Liver (tissue), 7 donors: ENCODE measurements at regions not wholly inside any gene's neighbourhood (a gene's known extent, or its start where the extent isn't known, plus 50 kb on each side); places are given as distances from the start of the nearest gene placed in this dataset.

Experiments
- DNase-seq: peaks from one replicate; pipeline ENCODE4 v3.0.0-alpha.2; 2017; ENCODE audit warnings: low spot score
- H3K27ac ChIP-seq, 2 donors: one replicate each; pipeline ENCODE4 v1.7.0; 2013; ENCODE audit warnings: inconsistent platforms in 2 of 2, low read length in 2 of 2, control low read depth in 1 of 2, low read depth in 1 of 2, mild to moderate bottlenecking in 1 of 2
- H3K27me3 ChIP-seq, 4 donors: one replicate each; pipeline versions ENCODE4 v1.6.1 to v1.7.0; 2013; ENCODE audit warnings: low read length in 3 of 4, inconsistent platforms in 1 of 4, mild to moderate bottlenecking in 1 of 4, moderate library complexity in 1 of 4; ENCODE audit not compliant: control insufficient read depth in 4 of 4, insufficient read depth in 4 of 4
- H3K36me3 ChIP-seq, 4 donors: one replicate each; pipeline versions ENCODE4 v1.6.1 to v1.7.0; 2013; ENCODE audit warnings: low read length in 3 of 4, mild to moderate bottlenecking in 3 of 4, low read depth in 1 of 4, moderate library complexity in 1 of 4; ENCODE audit not compliant: control insufficient read depth in 4 of 4, insufficient read depth in 3 of 4
- H3K4me1 ChIP-seq, 4 donors: one replicate each; pipeline versions ENCODE4 v1.6.1 to v1.7.0; 2013; ENCODE audit warnings: low read length in 3 of 4, mild to moderate bottlenecking in 3 of 4, moderate library complexity in 1 of 4; ENCODE audit not compliant: control insufficient read depth in 4 of 4, insufficient read depth in 4 of 4
- H3K4me3 ChIP-seq, 3 donors: one replicate each; pipeline versions ENCODE4 v1.6.1 to v1.7.0; 2013; ENCODE audit warnings: low read length in 3 of 3, control low read depth in 1 of 3, low read depth in 1 of 3, mild to moderate bottlenecking in 1 of 3
- H3K9ac ChIP-seq, 2 donors: one replicate each; pipeline ENCODE4 v1.7.0; 2013; ENCODE audit warnings: low read length in 2 of 2, mild to moderate bottlenecking in 2 of 2, moderate library complexity in 2 of 2, control low read depth in 1 of 2, low read depth in 1 of 2
- H3K9me3 ChIP-seq, 4 donors: one replicate each; pipeline versions ENCODE4 v1.6.1 to v1.7.0; 2013; ENCODE audit warnings: low read length in 3 of 4; ENCODE audit not compliant: control insufficient read depth in 4 of 4
- EGR1 ChIP-seq, 2 donors: IDR thresholded peaks; 2 replicates each; pipeline ENCODE4 v1.6.1; 2016 to 2018; ENCODE audit warnings: antibody characterized with exemption in 2 of 2, low read depth in 2 of 2
- GABPA ChIP-seq, 2 donors: IDR thresholded peaks in 1 of 2; conservative IDR thresholded peaks in 1 of 2; 2 replicates each; pipeline ENCODE4 v1.6.1; 2016; ENCODE audit warnings: antibody characterized with exemption in 2 of 2, mild to moderate bottlenecking in 1 of 2, moderate library complexity in 1 of 2
- JUND ChIP-seq, 2 donors: IDR thresholded peaks; 2 replicates each; pipeline ENCODE4 v1.6.1; 2016; ENCODE audit warnings: antibody characterized with exemption in 2 of 2
- NR2F2 ChIP-seq: IDR thresholded peaks from 2 replicates; pipeline ENCODE4 v1.6.1; 2016; ENCODE audit warnings: antibody characterized with exemption
- RXRA ChIP-seq, 2 donors: IDR thresholded peaks; 2 replicates each; pipeline ENCODE4 v1.6.1; 2017 to 2018; ENCODE audit warnings: antibody characterized with exemption in 2 of 2, mild to moderate bottlenecking in 1 of 2
- SP1 ChIP-seq: IDR thresholded peaks from 2 replicates; pipeline ENCODE4 v1.6.1; 2018; ENCODE audit warnings: antibody characterized with exemption, mild to moderate bottlenecking
- TAF1 ChIP-seq: conservative IDR thresholded peaks from 2 replicates; pipeline ENCODE4 v1.6.1; 2016; ENCODE audit warnings: antibody characterized with exemption, mild to moderate bottlenecking
- YY1 ChIP-seq: IDR thresholded peaks from 2 replicates; pipeline ENCODE4 v1.6.1; 2016; ENCODE audit warnings: antibody characterized with exemption, mild to moderate bottlenecking
- WGBS: extraction: QIAGEN DNeasy Blood & Tissue Kit; methylation state at CpG from one replicate; pipeline ENCODE4 v1.1.7; 2013; 5-methylcytosine and 5-hydroxymethylcytosine counted together
- TF ChIP-seq, protein P1 (sequence below): IDR thresholded peaks from 2 replicates; pipeline ENCODE4 v1.6.1; 2016; ENCODE audit warnings: antibody characterized with exemption, mild to moderate bottlenecking
- TF ChIP-seq, protein P2 (sequence below): IDR thresholded peaks from 2 replicates; pipeline ENCODE4 v1.6.1; 2016; ENCODE audit warnings: antibody characterized with exemption
- donor health status: healthy.
- donor health status: healthy.
- donor health status: healthy.
- donor health status: healthy.

DNA sequence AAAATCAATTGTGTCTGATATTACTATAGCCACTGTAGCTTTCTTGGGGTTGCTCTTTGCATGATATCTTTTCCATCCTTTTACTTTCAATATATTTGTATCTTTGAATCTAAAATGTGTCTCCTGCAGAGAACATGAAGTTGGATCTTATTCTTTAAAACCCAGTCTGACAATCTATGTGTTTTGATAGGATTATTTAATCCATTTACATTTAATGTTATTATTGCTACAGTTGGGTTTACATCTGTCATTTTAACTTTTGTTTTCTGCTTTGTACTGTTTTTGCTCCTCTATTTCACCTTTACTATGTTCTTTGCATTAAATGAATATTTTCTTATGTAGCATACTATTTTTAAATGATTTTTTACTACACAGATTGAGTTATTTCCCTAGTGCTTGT is 230.9 kb downstream of the ANTXR2 start (continued):
- TF ChIP-seq, protein P1, sequence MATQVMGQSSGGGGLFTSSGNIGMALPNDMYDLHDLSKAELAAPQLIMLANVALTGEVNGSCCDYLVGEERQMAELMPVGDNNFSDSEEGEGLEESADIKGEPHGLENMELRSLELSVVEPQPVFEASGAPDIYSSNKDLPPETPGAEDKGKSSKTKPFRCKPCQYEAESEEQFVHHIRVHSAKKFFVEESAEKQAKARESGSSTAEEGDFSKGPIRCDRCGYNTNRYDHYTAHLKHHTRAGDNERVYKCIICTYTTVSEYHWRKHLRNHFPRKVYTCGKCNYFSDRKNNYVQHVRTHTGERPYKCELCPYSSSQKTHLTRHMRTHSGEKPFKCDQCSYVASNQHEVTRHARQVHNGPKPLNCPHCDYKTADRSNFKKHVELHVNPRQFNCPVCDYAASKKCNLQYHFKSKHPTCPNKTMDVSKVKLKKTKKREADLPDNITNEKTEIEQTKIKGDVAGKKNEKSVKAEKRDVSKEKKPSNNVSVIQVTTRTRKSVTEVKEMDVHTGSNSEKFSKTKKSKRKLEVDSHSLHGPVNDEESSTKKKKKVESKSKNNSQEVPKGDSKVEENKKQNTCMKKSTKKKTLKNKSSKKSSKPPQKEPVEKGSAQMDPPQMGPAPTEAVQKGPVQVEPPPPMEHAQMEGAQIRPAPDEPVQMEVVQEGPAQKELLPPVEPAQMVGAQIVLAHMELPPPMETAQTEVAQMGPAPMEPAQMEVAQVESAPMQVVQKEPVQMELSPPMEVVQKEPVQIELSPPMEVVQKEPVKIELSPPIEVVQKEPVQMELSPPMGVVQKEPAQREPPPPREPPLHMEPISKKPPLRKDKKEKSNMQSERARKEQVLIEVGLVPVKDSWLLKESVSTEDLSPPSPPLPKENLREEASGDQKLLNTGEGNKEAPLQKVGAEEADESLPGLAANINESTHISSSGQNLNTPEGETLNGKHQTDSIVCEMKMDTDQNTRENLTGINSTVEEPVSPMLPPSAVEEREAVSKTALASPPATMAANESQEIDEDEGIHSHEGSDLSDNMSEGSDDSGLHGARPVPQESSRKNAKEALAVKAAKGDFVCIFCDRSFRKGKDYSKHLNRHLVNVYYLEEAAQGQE, result no peak
- no peak for TF ChIP-seq RXRA (IDR thresholded peaks at IDR 0.05)
- TF ChIP-seq EGR1 (IDR thresholded peaks at IDR 0.05; ENCODE audit: low read depth in 2 of 2), result no peak
- TF ChIP-seq, protein P2, sequence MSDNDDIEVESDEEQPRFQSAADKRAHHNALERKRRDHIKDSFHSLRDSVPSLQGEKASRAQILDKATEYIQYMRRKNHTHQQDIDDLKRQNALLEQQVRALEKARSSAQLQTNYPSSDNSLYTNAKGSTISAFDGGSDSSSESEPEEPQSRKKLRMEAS, result no peak
- no peak for TF ChIP-seq NR2F2
- TF ChIP-seq GABPA (IDR thresholded peaks at IDR 0.05 in 1 of 2, conservative IDR thresholded peaks at IDR 0.05 in 1 of 2), result no peak
- no peak for TF ChIP-seq TAF1

DNA sequence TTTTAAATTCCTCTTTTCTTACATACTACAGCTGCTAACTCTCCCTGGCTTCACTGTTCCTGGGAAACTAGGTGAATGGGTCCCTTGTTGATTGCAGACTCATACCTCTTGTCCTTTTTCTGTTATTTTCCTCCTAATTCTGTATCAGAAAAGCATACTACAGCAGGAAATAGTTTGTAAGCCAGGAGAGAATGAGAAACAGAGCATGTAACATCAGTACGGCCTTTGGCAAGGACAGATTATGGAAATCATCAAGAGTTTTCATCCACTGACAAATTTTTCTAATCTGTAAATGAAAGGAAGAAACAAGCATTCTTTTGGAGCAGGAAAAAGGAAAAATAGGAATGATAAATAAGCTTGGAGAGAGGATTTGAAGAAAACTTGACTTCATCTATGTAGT is 239.2 kb downstream of the ANTXR2 start:
- no peaks in the 10 kb centered on the region for H3K27me3 ChIP-seq
- no peak overlapping the region for H3K27ac ChIP-seq
- no peak for DNase-seq
- H3K4me1 ChIP-seq, result no peaks in the 10 kb centered on the region
- TF ChIP-seq SP1 (no peak), YY1 (no peak), GABPA (IDR thresholded peaks at IDR 0.05 in 1 of 2, conservative IDR thresholded peaks at IDR 0.05 in 1 of 2) (no peak), RXRA (IDR thresholded peaks at IDR 0.05) (no peak), JUND (IDR thresholded peaks at IDR 0.05) (no peak)
- H3K9me3 ChIP-seq, result peaks cover 0 to 4% (median 0%) of the 10 kb centered on the region in 4 donors
- H3K9ac ChIP-seq, result no peak overlapping the region
- 83% methylated on average over 1 of the region's 1 CpG for WGBS
- H3K36me3 ChIP-seq, result no peaks in the 10 kb centered on the region
- no peak overlapping the region for H3K4me3 ChIP-seq

DNA sequence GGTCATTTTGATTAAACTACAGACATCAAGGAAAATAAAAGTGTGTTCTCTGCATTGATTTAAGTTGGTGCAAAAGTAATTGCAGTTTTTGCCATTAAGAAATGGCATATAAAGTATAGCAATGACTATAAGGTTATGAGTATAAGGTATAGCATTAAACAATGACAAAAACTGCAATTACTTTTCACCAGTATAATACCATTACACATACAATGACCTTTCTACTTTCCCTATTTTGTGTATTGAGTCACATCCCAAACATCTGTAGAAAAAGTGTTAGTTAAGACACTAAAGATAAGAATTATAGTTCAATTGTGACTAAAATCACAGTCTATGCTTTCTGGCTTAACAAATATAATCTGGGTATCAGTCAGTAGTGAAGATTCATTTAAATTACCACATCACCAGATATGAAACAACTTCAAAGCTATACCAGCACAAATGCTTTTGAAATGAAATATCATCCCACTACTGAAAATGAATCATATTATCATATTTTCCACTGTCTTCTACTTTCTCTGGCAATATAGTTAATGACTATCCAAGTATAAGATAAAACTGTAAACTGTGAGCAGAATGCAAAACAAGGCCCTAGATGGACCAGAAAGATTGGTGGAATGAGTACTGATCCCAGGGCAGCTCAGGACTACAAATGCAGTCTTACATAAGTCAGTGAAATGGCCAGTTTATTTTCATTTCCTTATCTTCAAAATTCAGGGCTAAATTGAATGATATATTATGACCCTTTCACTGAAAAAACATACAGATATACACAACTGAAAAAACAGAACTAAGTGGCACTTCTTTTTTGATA is 241.1 kb downstream of the ANTXR2 start:
- TF ChIP-seq SP1 (no peak), EGR1 (IDR thresholded peaks at IDR 0.05; ENCODE audit: low read depth in 2 of 2) (no peak)
- TF ChIP-seq, protein P1, result no peak
- H3K36me3 ChIP-seq, result no peaks in the 10 kb centered on the region
- no peak overlapping the region for H3K9ac ChIP-seq
- no peaks in the 10 kb centered on the region for H3K27me3 ChIP-seq
- H3K4me1 ChIP-seq, result no peaks in the 10 kb centered on the region
- H3K4me3 ChIP-seq, result no peak overlapping the region
- no peaks in the 10 kb centered on the region for H3K9me3 ChIP-seq
- DNase-seq, result no peak
- no peak overlapping the region for H3K27ac ChIP-seq
